K562 (cell line): ENCODE measurements at regions not wholly inside any gene's neighbourhood (a gene's known extent, or its start where the extent isn't known, plus 50 kb on each side); places are given as distances from the start of the nearest gene placed in this dataset.

ENCODE experiments used
- CREM ChIP-seq: IDR thresholded peaks from 2 replicates; pipeline ENCODE4 v1.6.1; 2014; ENCODE audit warnings: antibody characterized with exemption, low read depth
- GABPA ChIP-seq: fragments of 200-800 bp; sonication (Bioruptor generic); conservative IDR thresholded peaks from 2 replicates; pipeline ENCODE4 v1.6.1; 2016; ENCODE audit warnings: low read depth, missing genetic modification characterization, missing compliant biosample characterization
- HCFC1 ChIP-seq: IDR thresholded peaks from 2 replicates; pipeline ENCODE4 v1.6.1; 2012; ENCODE audit warnings: low read depth, low read length, improper control_type of control experiment
- NR4A1 ChIP-seq, 2 experiments: fragments of 250-450 bp in 1 of 2; fragments of 450-650 bp in 1 of 2; sonication (Bioruptor Pico) in 1 of 2; IDR thresholded peaks; 2 replicates each; pipeline versions ENCODE4 v1.4.0 to v1.6.1; 2016 to 2020; ENCODE audit warnings: mild to moderate bottlenecking in 2 of 2, missing compliant biosample characterization in 1 of 2, missing genetic modification characterization in 1 of 2, moderate library complexity in 1 of 2
- SAFB2 ChIP-seq: fragments of 200-400 bp; formaldehyde crosslinking; IDR thresholded peaks from 2 replicates; pipeline ENCODE4 v1.6.1; 2018; ENCODE audit warnings: borderline replicate concordance, low read length, low read depth, moderate library complexity; ENCODE audit not compliant: severe bottlenecking
- TAF7 ChIP-seq: fragments of 450-650 bp; IDR thresholded peaks from 2 replicates; pipeline ENCODE4 v1.6.1; 2016; ENCODE audit warnings: missing genetic modification characterization, missing compliant biosample characterization
- TBP ChIP-seq: optimal IDR thresholded peaks from 2 replicates; pipeline ENCODE3; 2011; ENCODE audit warnings: low read depth, low read length, improper control_type of control experiment
- TEAD4 ChIP-seq, 2 experiments: sonication (generic) in 1 of 2; formaldehyde crosslinking in 1 of 2; IDR thresholded peaks; 2 replicates each; pipeline versions ENCODE4 v1.6.1 to v1.8.0; 2012 to 2022; ENCODE audit warnings: borderline replicate concordance in 1 of 2, inconsistent platforms in 1 of 2, low read length in 1 of 2, mild to moderate bottlenecking in 1 of 2, missing genetic modification reagents in 1 of 2
- TRIM24 ChIP-seq, 2 experiments: fragments of 450-650 bp; IDR thresholded peaks; 2 replicates each; pipeline ENCODE4 v1.6.1; 2016
- TRIM28 ChIP-seq: fragments of 450-650 bp; IDR thresholded peaks from 2 replicates; pipeline ENCODE4 v1.6.1; 2017
- ZBTB40 ChIP-seq, 2 experiments: fragments of 450-650 bp in 1 of 2; sonication (generic) in 1 of 2; formaldehyde crosslinking in 1 of 2; IDR thresholded peaks; 2 replicates each; pipeline versions ENCODE4 v1.7.1 to v1.9.0; 2016 to 2022; ENCODE audit warnings: inconsistent platforms in 1 of 2, mild to moderate bottlenecking in 1 of 2, missing genetic modification reagents in 1 of 2
- ZEB2 ChIP-seq: fragments of 450-650 bp; IDR thresholded peaks from 2 replicates; pipeline ENCODE4 v1.6.1; 2016
- TF ChIP-seq, protein P1 (sequence below): fragments of 450-650 bp; formaldehyde crosslinking; IDR thresholded peaks from 2 replicates; pipeline ENCODE4 v1.4.0; 2020; ENCODE audit warnings: mild to moderate bottlenecking, moderate library complexity
- TF ChIP-seq, protein P2 (sequence below), 2 experiments: fragments of 200-800 bp in 1 of 2; sonication (Bioruptor generic) in 1 of 2; sonication (generic) in 1 of 2; formaldehyde crosslinking in 1 of 2; IDR thresholded peaks in 1 of 2; conservative IDR thresholded peaks in 1 of 2; 2 replicates each; pipeline versions ENCODE4 v1.5.0 to v1.6.1; 2016 to 2020; ENCODE audit warnings: missing compliant biosample characterization in 1 of 2, missing genetic modification characterization in 1 of 2, missing genetic modification reagents in 1 of 2

DNA sequence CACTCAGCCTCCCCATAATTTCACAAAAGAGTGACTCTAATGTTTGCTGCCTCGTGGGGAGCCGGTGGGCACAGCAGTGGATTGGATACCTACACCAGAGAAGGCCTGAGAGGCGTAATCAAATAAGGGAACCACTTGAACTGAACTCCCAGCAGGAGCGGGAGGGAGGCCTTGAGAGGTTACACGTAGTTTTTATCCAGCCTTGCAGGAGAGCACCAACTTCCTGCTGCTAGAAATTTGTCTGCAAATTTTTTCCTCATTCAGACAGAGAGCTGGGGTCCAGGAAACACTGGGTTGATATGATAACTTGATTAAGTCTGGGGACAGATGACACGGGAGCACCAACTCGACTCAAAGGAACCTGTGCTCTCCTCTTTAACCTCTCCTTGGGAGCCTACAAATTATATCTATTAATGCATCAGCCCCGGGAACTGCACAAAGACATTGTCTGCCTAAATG is 69.8 kb downstream of the HES1 start (continued):
- TF ChIP-seq ZBTB40 (IDR thresholded peaks at IDR 0.05) (peak; percentile 91), ZBTB40 (CRISPR knock-in tag; IDR thresholded peaks at IDR 0.05) (no peak), TAF7 (tag) (peak; percentile 63; the same call in 1 of the 2 replicates), TEAD4 (IDR thresholded peaks at IDR 0.05; ENCODE audit: low read length) (0 out of 2 replicates have a peak, but pooled peaks have one; percentile 13), TEAD4 (CRISPR knock-in tag; IDR thresholded peaks at IDR 0.05; ENCODE audit: borderline replicate concordance) (no peak), NR4A1 (CRISPR knock-in tag; IDR thresholded peaks at IDR 0.05) (no peak), NR4A1 (tag; IDR thresholded peaks at IDR 0.05) (0 out of 2 replicates have a peak, but pooled peaks have one; percentile 58), TRIM24 (IDR thresholded peaks at IDR 0.05) (peak in 1 of 2 experiments; percentile 92; a peak in 2 of 4 replicates), CREM (peak; percentile 53), ZEB2 (peak; percentile 88), TRIM28 (no peak), GABPA (tag) (peak; percentile 90), TBP (peak; percentile 48), SAFB2 (no peak), HCFC1 (peak; percentile 61)
- TF ChIP-seq, protein P1, sequence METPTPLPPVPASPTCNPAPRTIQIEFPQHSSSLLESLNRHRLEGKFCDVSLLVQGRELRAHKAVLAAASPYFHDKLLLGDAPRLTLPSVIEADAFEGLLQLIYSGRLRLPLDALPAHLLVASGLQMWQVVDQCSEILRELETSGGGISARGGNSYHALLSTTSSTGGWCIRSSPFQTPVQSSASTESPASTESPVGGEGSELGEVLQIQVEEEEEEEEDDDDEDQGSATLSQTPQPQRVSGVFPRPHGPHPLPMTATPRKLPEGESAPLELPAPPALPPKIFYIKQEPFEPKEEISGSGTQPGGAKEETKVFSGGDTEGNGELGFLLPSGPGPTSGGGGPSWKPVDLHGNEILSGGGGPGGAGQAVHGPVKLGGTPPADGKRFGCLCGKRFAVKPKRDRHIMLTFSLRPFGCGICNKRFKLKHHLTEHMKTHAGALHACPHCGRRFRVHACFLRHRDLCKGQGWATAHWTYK (CRISPR knock-in tag): 0 out of 2 replicates have a peak, but pooled peaks have one; percentile 47
- TF ChIP-seq, protein P2, sequence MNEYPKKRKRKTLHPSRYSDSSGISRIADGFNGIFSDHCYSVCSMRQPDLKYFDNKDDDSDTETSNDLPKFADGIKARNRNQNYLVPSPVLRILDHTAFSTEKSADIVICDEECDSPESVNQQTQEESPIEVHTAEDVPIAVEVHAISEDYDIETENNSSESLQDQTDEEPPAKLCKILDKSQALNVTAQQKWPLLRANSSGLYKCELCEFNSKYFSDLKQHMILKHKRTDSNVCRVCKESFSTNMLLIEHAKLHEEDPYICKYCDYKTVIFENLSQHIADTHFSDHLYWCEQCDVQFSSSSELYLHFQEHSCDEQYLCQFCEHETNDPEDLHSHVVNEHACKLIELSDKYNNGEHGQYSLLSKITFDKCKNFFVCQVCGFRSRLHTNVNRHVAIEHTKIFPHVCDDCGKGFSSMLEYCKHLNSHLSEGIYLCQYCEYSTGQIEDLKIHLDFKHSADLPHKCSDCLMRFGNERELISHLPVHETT (CRISPR knock-in tag; conservative IDR thresholded peaks at IDR 0.05 in 1 of 2, IDR thresholded peaks at IDR 0.05 in 1 of 2): no peak
